CD4-positive, alpha-beta memory T cell (primary cell): ENCODE measurements at regions not wholly inside any gene's neighbourhood (a gene's known extent, or its start where the extent isn't known, plus 50 kb on each side); places are given as distances from the start of the nearest gene placed in this dataset.

Experiments
- CTCF ChIA-PET: fragments of 350-600 bp; sonication (Branson Sonifier 250); formaldehyde crosslinking; loops from one replicate; lab custom pipeline; 2021; ENCODE audit warnings: inconsistent platforms; ENCODE audit not compliant: partially characterized antibody; lab: Charles Lee
- POLR2A ChIA-PET: fragments of 350-600 bp; sonication (Branson Sonifier 250); formaldehyde crosslinking; loops from one replicate; lab custom pipeline; 2021; ENCODE audit not compliant: partially characterized antibody; lab: Charles Lee
- DNase-seq, 5 donors: peaks; one replicate each; pipeline versions ENCODE4 v3.0.0 to v3.0.0-alpha.2; 2020 to 2022; ENCODE audit warnings: mixed read lengths in 1 of 5
- H3K27ac ChIP-seq: one replicate; pipeline ENCODE4 v1.7.0; 2013; ENCODE audit warnings: low read depth, low read length
- H3K27me3 ChIP-seq: 2 replicates; pipeline ENCODE4 v1.7.0; 2013; ENCODE audit warnings: mild to moderate bottlenecking, low read length, moderate library complexity; ENCODE audit not compliant: insufficient read depth
- H3K36me3 ChIP-seq: 2 replicates; pipeline ENCODE4 v1.7.0; 2013; ENCODE audit warnings: mild to moderate bottlenecking, low read length, moderate library complexity; ENCODE audit not compliant: insufficient read depth
- H3K4me1 ChIP-seq: 2 replicates; pipeline ENCODE4 v1.7.0; 2013; ENCODE audit warnings: mild to moderate bottlenecking, low read length, moderate library complexity; ENCODE audit not compliant: insufficient read depth
- H3K4me3 ChIP-seq, 2 donors: one replicate each; pipeline ENCODE4 v1.7.0; 2013; ENCODE audit warnings: low read length in 2 of 2, mild to moderate bottlenecking in 1 of 2
- H3K9me3 ChIP-seq, 2 donors: one replicate each; pipeline ENCODE4 v1.7.0; 2013; ENCODE audit warnings: low read length in 2 of 2, control low read depth in 1 of 2; ENCODE audit not compliant: control insufficient read depth in 1 of 2
- H3K27ac Mint-ChIP-seq, 7 donors: one replicate each; pipeline ENCODE4 v1.8.0; 2020 to 2021; ENCODE audit warnings: mixed read lengths in 7 of 7, mild to moderate bottlenecking in 6 of 7, inconsistent platforms in 3 of 7, moderate library complexity in 3 of 7
- H3K27me3 Mint-ChIP-seq, 2 donors: one replicate each; pipeline ENCODE4 v1.8.0; 2020 to 2021; ENCODE audit warnings: mixed read lengths in 2 of 2
- H3K36me3 Mint-ChIP-seq, 2 donors: one replicate each; pipeline ENCODE4 v1.8.0; 2020 to 2021; ENCODE audit warnings: mixed read lengths in 2 of 2, inconsistent platforms in 1 of 2, mild to moderate bottlenecking in 1 of 2
- H3K4me1 Mint-ChIP-seq, 4 donors: one replicate each; pipeline ENCODE4 v1.8.0; 2020 to 2021; ENCODE audit warnings: mixed read lengths in 4 of 4, mild to moderate bottlenecking in 1 of 4
- H3K4me3 Mint-ChIP-seq, 8 donors: one replicate each; pipeline ENCODE4 v1.8.0; 2020 to 2021; ENCODE audit warnings: mixed read lengths in 8 of 8, mild to moderate bottlenecking in 7 of 8, moderate library complexity in 6 of 8, inconsistent platforms in 3 of 8
- H3K9me3 Mint-ChIP-seq, 8 donors: one replicate each; pipeline ENCODE4 v1.8.0; 2020 to 2021; ENCODE audit warnings: mixed read lengths in 8 of 8, mild to moderate bottlenecking in 5 of 8, inconsistent platforms in 3 of 8, moderate library complexity in 1 of 8
- intact Hi-C: fragments of 100-400 bp; cut with micrococcal nuclease; formaldehyde crosslinking; loops from one replicate; pipeline ENCODE4 v1.15.1; 2023

- Histone ChIP-seq H3K9me3 (no peaks in the 10 kb centered on the region), H3K4me1 (no peaks in the 10 kb centered on the region), H3K27me3 (no peaks in the 10 kb centered on the region), H3K4me3 (no peak overlapping the region), H3K27ac (no peak overlapping the region), H3K36me3 (no peaks in the 10 kb centered on the region)
- peaks cover 0 to 14% (median 3%) of the 10 kb centered on the region in 4 donors for H3K4me1 Mint-ChIP-seq
- intact Hi-C loops: no loop called here
- H3K27ac Mint-ChIP-seq: no peak overlapping the region
- DNase-seq: no peak
- H3K4me3 Mint-ChIP-seq: no peak overlapping the region
- peaks cover 3 to 8% of the 10 kb centered on the region in 2 donors for H3K27me3 Mint-ChIP-seq
- peaks cover 2 to 17% (median 14%) of the 10 kb centered on the region in 8 donors for H3K9me3 Mint-ChIP-seq
- CTCF ChIA-PET: no interaction called here
- H3K36me3 Mint-ChIP-seq: peaks cover 0 to 7% of the 10 kb centered on the region in 2 donors
- POLR2A ChIA-PET: no interaction called here
Measured at GRCh38 chr9:96133321-96134021, 168.5 kb downstream of the HSD17B3 start.

DNA sequence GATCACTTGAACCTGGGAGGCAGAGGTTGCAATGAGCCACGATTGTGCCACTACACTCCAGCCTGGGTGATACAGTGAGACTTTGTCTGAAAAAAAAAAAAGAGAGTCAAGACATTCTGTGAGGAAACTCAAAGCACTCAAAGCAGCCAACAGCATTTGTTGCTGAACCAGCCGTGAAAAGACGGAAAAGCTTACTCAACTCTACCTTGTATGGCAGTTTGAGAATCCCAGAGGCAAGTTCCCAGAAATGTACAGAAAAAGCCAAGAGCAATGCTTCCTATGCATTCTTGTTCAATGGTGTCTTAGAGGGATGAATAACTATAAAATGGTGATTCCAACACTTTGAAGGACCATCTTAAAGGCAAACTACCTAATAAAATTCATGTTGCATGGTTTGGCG lies 170.2 kb downstream of the HSD17B3 start:
- no peak for DNase-seq
- Mint-ChIP-seq H3K9me3 (peaks cover 2 to 17% (median 12%) of the 10 kb centered on the region in 8 donors), H3K4me1 (peaks cover 0 to 9% (median 1%) of the 10 kb centered on the region in 4 donors), H3K4me3 (no peak overlapping the region), H3K27me3 (peaks cover 6 to 8% of the 10 kb centered on the region in 2 donors), H3K36me3 (peaks cover 0 to 7% of the 10 kb centered on the region in 2 donors), H3K27ac (no peak overlapping the region)
- Histone ChIP-seq H3K27ac (no peak overlapping the region), H3K4me3 (no peak overlapping the region), H3K27me3 (no peaks in the 10 kb centered on the region), H3K9me3 (no peaks in the 10 kb centered on the region), H3K4me1 (no peaks in the 10 kb centered on the region), H3K36me3 (no peaks in the 10 kb centered on the region)
- ChIA-PET CTCF (no interaction called here), POLR2A (no interaction called here)
- intact Hi-C loops: no loop called here

- no peak overlapping the region for H3K27ac ChIP-seq
- DNase-seq: no peak
- peaks cover 8% of the 10 kb centered on the region in 2 donors for H3K27me3 Mint-ChIP-seq
- peaks cover 2 to 17% (median 12%) of the 10 kb centered on the region in 8 donors for H3K9me3 Mint-ChIP-seq
- no peak overlapping the region for H3K4me3 ChIP-seq
- H3K36me3 ChIP-seq: no peaks in the 10 kb centered on the region
- ChIA-PET CTCF (no interaction called here), POLR2A (no interaction called here)
- peaks cover 0 to 9% (median 1%) of the 10 kb centered on the region in 4 donors for H3K4me1 Mint-ChIP-seq
- H3K27me3 ChIP-seq: no peaks in the 10 kb centered on the region
- H3K4me1 ChIP-seq: no peaks in the 10 kb centered on the region
- H3K4me3 Mint-ChIP-seq: no peak overlapping the region
- intact Hi-C loops: no loop called here
- no peak overlapping the region for H3K27ac Mint-ChIP-seq
- peaks cover 0 to 7% of the 10 kb centered on the region in 2 donors for H3K36me3 Mint-ChIP-seq
- H3K9me3 ChIP-seq: no peaks in the 10 kb centered on the region
Measured at GRCh38 chr9:96130970-96131369, 171.0 kb downstream of the HSD17B3 start.

GRCh38 chr9:96129747-96130146 lies 172.2 kb downstream of the HSD17B3 start:
- Mint-ChIP-seq H3K9me3 (peaks cover 2 to 17% (median 12%) of the 10 kb centered on the region in 8 donors), H3K4me1 (peaks cover 0 to 2% (median 0%) of the 10 kb centered on the region in 4 donors), H3K27me3 (peaks cover 8% of the 10 kb centered on the region in 2 donors), H3K27ac (no peak overlapping the region), H3K4me3 (no peak overlapping the region), H3K36me3 (peaks cover 0 to 7% of the 10 kb centered on the region in 2 donors)
- Histone ChIP-seq H3K36me3 (no peaks in the 10 kb centered on the region), H3K4me3 (no peak overlapping the region), H3K27me3 (no peaks in the 10 kb centered on the region), H3K27ac (no peak overlapping the region), H3K4me1 (no peaks in the 10 kb centered on the region), H3K9me3 (no peaks in the 10 kb centered on the region)
- ChIA-PET POLR2A (no interaction called here), CTCF (no interaction called here)
- DNase-seq: no peak
- intact Hi-C loops: no loop called here

- no peaks in the 10 kb centered on the region for H3K4me1 Mint-ChIP-seq
- no peak for DNase-seq
- no peak overlapping the region for H3K27ac Mint-ChIP-seq
- peaks cover 8% of the 10 kb centered on the region in 2 donors for H3K27me3 Mint-ChIP-seq
- intact Hi-C loops: no loop called here
- no peak overlapping the region for H3K4me3 Mint-ChIP-seq
- ChIA-PET POLR2A (no interaction called here), CTCF (no interaction called here)
- peaks cover 0 to 6% of the 10 kb centered on the region in 2 donors for H3K36me3 Mint-ChIP-seq
- Histone ChIP-seq H3K27ac (no peak overlapping the region), H3K27me3 (no peaks in the 10 kb centered on the region), H3K36me3 (no peaks in the 10 kb centered on the region), H3K4me1 (no peaks in the 10 kb centered on the region), H3K9me3 (no peaks in the 10 kb centered on the region), H3K4me3 (no peak overlapping the region)
- H3K9me3 Mint-ChIP-seq: peaks cover 2 to 15% (median 11%) of the 10 kb centered on the region in 8 donors
Measured at GRCh38 chr9:96128880-96129279, 173.1 kb downstream of the HSD17B3 start.

DNA sequence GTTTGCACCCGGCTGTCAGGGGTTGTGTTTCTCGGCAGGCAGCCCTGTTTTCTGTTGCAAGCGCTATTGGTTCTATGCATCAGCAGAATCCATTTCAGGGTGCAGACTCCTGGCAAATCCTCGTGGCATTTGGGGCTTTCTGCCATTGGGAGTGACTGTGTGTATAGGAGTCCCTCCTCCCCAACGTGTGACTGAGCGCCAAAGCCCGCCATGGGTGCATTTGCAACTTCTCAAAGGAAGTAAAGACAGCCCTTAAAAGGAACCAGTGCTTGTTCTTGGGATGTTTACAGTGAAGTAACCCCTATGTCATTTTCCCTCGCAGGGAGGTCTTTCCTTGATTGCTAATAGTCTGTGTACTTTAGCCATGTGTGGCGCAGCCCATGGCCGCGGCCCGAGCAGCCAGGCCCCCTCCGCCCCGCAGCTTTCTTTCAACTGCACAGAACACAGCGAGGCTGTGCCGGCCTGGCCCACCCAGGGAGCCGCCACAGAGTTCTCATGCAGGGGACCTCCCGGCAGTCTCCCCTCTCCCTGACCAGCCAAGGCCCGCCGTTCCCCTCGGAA lies 175.6 kb downstream of the HSD17B3 start:
- no peak for DNase-seq
- Mint-ChIP-seq H3K4me1 (no peaks in the 10 kb centered on the region), H3K9me3 (peaks cover 0 to 3% (median 0%) of the 10 kb centered on the region in 8 donors), H3K4me3 (no peak overlapping the region), H3K36me3 (no peaks in the 10 kb centered on the region), H3K27me3 (peaks cover 6 to 8% of the 10 kb centered on the region in 2 donors), H3K27ac (no peak overlapping the region)
- Histone ChIP-seq H3K4me1 (no peaks in the 10 kb centered on the region), H3K36me3 (no peaks in the 10 kb centered on the region), H3K27me3 (no peaks in the 10 kb centered on the region), H3K9me3 (no peaks in the 10 kb centered on the region), H3K4me3 (no peak overlapping the region), H3K27ac (no peak overlapping the region)
- ChIA-PET POLR2A (no interaction called here), CTCF (no interaction called here)
- intact Hi-C loops: no loop called here

DNA sequence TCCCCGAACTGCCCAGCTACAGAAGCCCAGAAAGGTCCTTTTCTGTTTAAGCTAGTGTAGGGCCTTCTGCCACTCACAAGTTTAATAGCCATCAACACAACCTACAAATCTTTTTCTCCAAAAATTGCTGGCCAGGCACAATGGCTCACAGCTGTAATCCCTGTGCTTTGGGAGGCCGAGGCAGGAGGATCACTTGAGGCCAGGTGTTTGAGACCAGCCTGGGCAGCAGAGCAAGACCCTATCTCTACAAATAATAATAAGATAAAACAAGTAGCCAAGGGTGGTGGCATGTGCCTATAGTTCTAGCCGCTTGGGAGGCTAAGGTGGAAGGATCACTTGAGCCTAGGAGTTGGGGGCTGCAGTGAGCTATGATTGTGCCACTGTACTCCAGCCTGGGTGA lies 176.4 kb downstream of the HSD17B3 start:
- peaks cover 2 to 5% of the 10 kb centered on the region in 2 donors for H3K27me3 Mint-ChIP-seq
- H3K36me3 Mint-ChIP-seq: no peaks in the 10 kb centered on the region
- no peaks in the 10 kb centered on the region for H3K27me3 ChIP-seq
- no peak overlapping the region for H3K4me3 ChIP-seq
- H3K27ac Mint-ChIP-seq: no peak overlapping the region
- H3K9me3 ChIP-seq: no peaks in the 10 kb centered on the region
- no peaks in the 10 kb centered on the region for H3K4me1 Mint-ChIP-seq
- H3K27ac ChIP-seq: no peak overlapping the region
- no peaks in the 10 kb centered on the region for H3K4me1 ChIP-seq
- ChIA-PET CTCF (interaction anchor here (1.2 kb wide), 1 partner anchor 10 kb away, joined by 3 read pairs; no protein-coding TSS in a partner anchor), POLR2A (no interaction called here)
- DNase-seq: no peak
- intact Hi-C loops: no loop called here
- H3K9me3 Mint-ChIP-seq: no peaks in the 10 kb centered on the region
- no peaks in the 10 kb centered on the region for H3K36me3 ChIP-seq
- H3K4me3 Mint-ChIP-seq: no peak overlapping the region
